Psoas muscle (tissue), 7 donors: ENCODE measurements at regions not wholly inside any gene's neighbourhood (a gene's known extent, or its start where the extent isn't known, plus 50 kb on each side); places are given as distances from the start of the nearest gene placed in this dataset.
"Not testable (repeated sequence)": the region's sequence is repeated elsewhere in the genome, so short reads cannot be mapped to it uniquely, and the experiment has no call there.

ENCODE experiments used
- ATAC-seq, 4 donors: fragments of 200-7000 bp; cut with Tn5 transposase; one replicate each; pipeline ENCODE4 v1.9.1; 2020; ENCODE audit warnings: moderate library complexity in 3 of 4, mild to moderate bottlenecking in 2 of 4
- DNase-seq, 2 donors: peaks; one replicate each; pipeline ENCODE4 v3.0.0-alpha.2; 2020
- H3K27ac ChIP-seq: fragments of 200-600 bp; one replicate; pipeline ENCODE4 v1.8.0; 2022
- H3K27me3 ChIP-seq, 3 donors: fragments of 200-600 bp in 1 of 3; one replicate each; pipeline versions ENCODE4 v1.6.1 to v1.8.0; 2013 to 2022; ENCODE audit warnings: low read length in 2 of 3, mild to moderate bottlenecking in 2 of 3, moderate library complexity in 1 of 3; ENCODE audit not compliant: insufficient read depth in 3 of 3
- H3K36me3 ChIP-seq, 2 donors: fragments of 200-600 bp in 1 of 2; one replicate each; pipeline versions ENCODE4 v1.6.1 to v1.8.0; 2013 to 2022; ENCODE audit warnings: low read depth in 1 of 2, mild to moderate bottlenecking in 1 of 2, moderate library complexity in 1 of 2; ENCODE audit not compliant: insufficient read depth in 1 of 2
- H3K4me1 ChIP-seq: fragments of 200-600 bp; one replicate; pipeline ENCODE4 v1.8.0; 2022
- H3K4me3 ChIP-seq: fragments of 200-600 bp; one replicate; pipeline ENCODE4 v1.8.0; 2022; ENCODE audit warnings: mild to moderate bottlenecking
- H3K9me3 ChIP-seq: fragments of 200-600 bp; one replicate; pipeline ENCODE4 v1.8.0; 2022
- CTCF ChIP-seq: fragments of 200-600 bp; IDR thresholded peaks from one replicate; pipeline ENCODE4 v1.8.0; 2022; ENCODE audit warnings: antibody characterized with exemption
- WGBS, 3 donors: extraction: QIAGEN DNeasy Blood & Tissue Kit; methylation state at CpG; one replicate each; pipeline versions ENCODE4 v1.1.6 to v1.1.7; 2013; 5-methylcytosine and 5-hydroxymethylcytosine counted together
- intact Hi-C, 2 donors: fragments of 100-400 bp; cut with DNase I; formaldehyde crosslinking; loops; one replicate each; pipeline versions ENCODE4 v1.11.0 to v1.14.2; 2022
- donor health status: healthy with polysubstance abuse.
- donor health status: DM: no; HTN: no; CAD: no; lungs with moderate emphysema.
- donor health status: Bipolar disorder and iron deficiency.
- donor health status: healthy.
- donor health status: DM: yes; HTN: yes; CAD: no.
- donor health status: DM: no; HTN: no; CAD: no.
- donor health status: DM: yes; HTN: yes; CAD: no.

GRCh38 chr6:140661691-140662090 is 1287.2 kb upstream of the CITED2 start:
- H3K4me1 ChIP-seq, result no peaks in the 10 kb centered on the region
- TF ChIP-seq CTCF, result no peak

GRCh38 chr6:140660295-140660694 is 1285.8 kb upstream of the CITED2 start:
- H3K4me3 ChIP-seq, result no peak overlapping the region
- H3K27me3 ChIP-seq, result no peaks in the 10 kb centered on the region
- no peaks in the 10 kb centered on the region for H3K36me3 ChIP-seq
- intact Hi-C loops, result no loop called here
- H3K9me3 ChIP-seq, result no peaks in the 10 kb centered on the region
- TF ChIP-seq CTCF, result no peak
- DNase-seq, result no peak
- no peak overlapping the region for H3K27ac ChIP-seq
- H3K4me1 ChIP-seq, result no peaks in the 10 kb centered on the region
- ATAC-seq, result no peak
- WGBS, 3 donors, result 23 to 34% (median 26%) methylated on average over 2 of the region's 2 CpGs

More at GRCh38 chr6:140661691-140662090, 1287.2 kb upstream of the CITED2 start:
- no peak for ATAC-seq
- intact Hi-C loops, result no loop called here
- WGBS, 3 donors, result 71 to 81% (median 73%) methylated on average over 3 of the region's 3 CpGs
- no peak for DNase-seq
- Histone ChIP-seq H3K36me3 (no peaks in the 10 kb centered on the region), H3K27me3 (no peaks in the 10 kb centered on the region), H3K4me3 (no peak overlapping the region), H3K27ac (no peak overlapping the region), H3K9me3 (no peaks in the 10 kb centered on the region)

- H3K36me3 ChIP-seq, result no peaks in the 10 kb centered on the region
- intact Hi-C loops, result no loop called here
- ATAC-seq, result no peak
- no peaks in the 10 kb centered on the region for H3K9me3 ChIP-seq
- TF ChIP-seq CTCF, result no peak
- H3K4me3 ChIP-seq, result no peak overlapping the region
- no peak overlapping the region for H3K27ac ChIP-seq
- DNase-seq, result no peak
- no peaks in the 10 kb centered on the region for H3K4me1 ChIP-seq
- no peaks in the 10 kb centered on the region for H3K27me3 ChIP-seq
Observed at GRCh38 chr6:140653972-140654371, 1279.5 kb upstream of the CITED2 start.

- H3K27me3 ChIP-seq, result no peaks in the 10 kb centered on the region
- no peak overlapping the region for H3K4me3 ChIP-seq
- no peaks in the 10 kb centered on the region for H3K36me3 ChIP-seq
- intact Hi-C loops, result no loop called here
- no peak for DNase-seq
- H3K4me1 ChIP-seq, result no peaks in the 10 kb centered on the region
- ATAC-seq, result no peak
- H3K27ac ChIP-seq, result no peak overlapping the region
- H3K9me3 ChIP-seq, result no peaks in the 10 kb centered on the region
- TF ChIP-seq CTCF, result no peak
Observed at GRCh38 chr6:140653506-140653905, 1279.1 kb upstream of the CITED2 start.

GRCh38 chr6:140649502-140649901 is 1275.1 kb upstream of the CITED2 start:
- H3K36me3 ChIP-seq, H3K27ac ChIP-seq, DNase-seq, intact Hi-C loops, ATAC-seq, H3K4me1 ChIP-seq, H3K4me3 ChIP-seq, H3K27me3 ChIP-seq: not testable (repeated sequence)
- WGBS, 3 donors, result 86 to 96% (median 91%) methylated on average over 3 of the region's 3 CpGs
- peaks cover 12% of the 10 kb centered on the region for H3K9me3 ChIP-seq

- H3K27me3 ChIP-seq, H3K36me3 ChIP-seq, H3K4me3 ChIP-seq, H3K27ac ChIP-seq, DNase-seq, intact Hi-C loops, ATAC-seq, H3K4me1 ChIP-seq: not testable (repeated sequence)
- peaks cover 12% of the 10 kb centered on the region for H3K9me3 ChIP-seq
Observed at GRCh38 chr6:140647322-140647721, 1272.9 kb upstream of the CITED2 start.
